DMS53 treated with DMSO at 0.1 percent for 48 hours (cell line): ENCODE measurements at regions not wholly inside any gene's neighbourhood (a gene's known extent, or its start where the extent isn't known, plus 50 kb on each side); places are given as distances from the start of the nearest gene placed in this dataset.

Source experiments
- DNase-seq: peaks from one replicate; lab custom pipeline; 2025; ENCODE audit not compliant: unreplicated experiment; lab: John Stamatoyannopoulos, UW

DNA sequence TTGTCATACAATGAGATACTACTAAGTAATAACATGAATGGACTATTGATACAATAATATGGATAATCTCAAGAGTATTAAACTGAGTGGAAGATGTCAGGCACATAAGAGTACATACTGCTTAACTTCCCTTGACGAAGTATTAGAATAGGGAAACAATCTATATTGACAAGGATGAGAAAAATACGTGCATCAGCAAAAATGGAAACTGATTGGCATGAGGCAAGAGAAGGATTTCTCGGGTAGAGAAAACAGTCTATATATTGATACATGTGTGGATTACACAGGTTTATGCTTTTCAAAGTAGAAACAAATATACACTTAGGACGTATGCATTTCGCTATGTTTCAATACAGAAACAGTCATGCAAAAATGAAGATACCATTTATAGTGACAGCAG lies 57.4 kb downstream of the PRR20E start:
- no peak for DNase-seq

DNA sequence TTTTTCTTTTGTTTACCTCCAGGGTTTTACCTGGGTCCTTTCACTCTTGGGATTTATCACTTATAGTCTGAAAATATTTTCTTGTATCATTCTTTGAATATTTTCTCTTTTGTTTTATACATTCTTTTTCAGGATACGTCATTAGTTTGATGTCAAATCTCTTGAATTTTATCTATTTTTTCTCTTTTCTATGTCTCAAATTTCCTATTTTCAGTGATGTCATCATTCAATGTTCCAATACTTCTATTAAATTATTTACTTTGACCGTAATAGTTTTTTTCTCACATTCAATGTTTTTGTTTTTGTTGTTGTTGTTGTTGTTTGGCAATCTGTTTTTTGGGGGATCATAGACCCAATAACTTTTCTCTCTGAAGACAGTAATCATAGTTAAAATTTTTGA lies 83.5 kb downstream of the PRR20E start:
- no peak for DNase-seq

DNA sequence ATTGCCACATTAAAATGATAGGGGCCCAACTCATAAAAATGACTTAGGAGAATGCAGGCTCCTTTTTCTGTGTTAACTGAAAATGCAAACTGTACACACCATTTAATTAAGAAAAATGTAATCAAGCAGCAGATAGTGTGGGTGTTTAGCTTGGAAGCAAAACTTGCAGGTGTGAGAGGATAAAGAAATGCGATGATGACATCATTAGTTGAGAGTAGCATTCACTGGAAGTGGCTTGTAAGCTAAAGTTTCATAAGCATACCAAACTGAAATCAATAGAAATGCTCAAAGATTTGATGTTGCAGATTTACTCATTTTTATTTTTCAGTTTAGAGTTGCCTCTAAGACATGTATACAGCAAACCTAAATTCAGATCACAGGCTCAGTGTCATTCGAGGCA lies 86.6 kb downstream of the PRR20E start:
- no peak for DNase-seq

DNA sequence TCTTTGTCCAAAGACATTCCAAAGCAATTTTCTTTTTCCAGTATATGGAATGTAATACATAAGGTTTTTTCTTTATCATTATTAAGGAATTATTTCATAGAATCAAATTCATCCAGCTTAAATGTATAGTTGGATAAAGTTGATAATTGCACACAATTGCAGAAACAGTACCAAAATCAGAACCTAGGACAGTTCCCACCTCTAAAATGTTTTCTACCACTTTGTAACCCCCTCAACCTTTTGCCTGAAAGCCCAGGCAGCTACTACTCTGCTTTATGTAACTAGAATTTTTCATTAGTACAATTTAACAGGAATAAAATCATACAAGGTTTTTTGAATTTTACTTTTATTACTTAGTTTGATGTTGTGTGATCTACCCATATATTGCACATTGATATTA lies 98.0 kb downstream of the PRR20E start:
- DNase-seq, result no peak

DNA sequence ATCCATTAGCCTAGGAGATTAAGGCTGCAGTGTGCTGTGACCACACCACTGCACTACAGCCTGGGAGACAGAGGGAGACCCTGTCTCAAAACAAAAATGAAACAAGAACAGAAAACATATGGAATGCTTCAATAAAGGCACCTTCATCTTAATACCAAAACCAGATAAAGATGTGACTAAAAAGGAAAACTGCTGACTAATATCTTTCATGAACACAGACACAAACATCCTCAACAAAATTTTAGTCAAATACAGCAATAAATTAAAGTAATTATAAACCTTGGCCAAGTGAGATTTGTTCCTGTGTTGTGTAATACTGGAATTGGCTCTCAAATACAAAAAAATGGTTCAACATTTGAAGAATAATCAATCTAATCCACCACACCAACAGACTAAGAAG lies 103.5 kb downstream of the PRR20E start:
- DNase-seq, result no peak

DNA sequence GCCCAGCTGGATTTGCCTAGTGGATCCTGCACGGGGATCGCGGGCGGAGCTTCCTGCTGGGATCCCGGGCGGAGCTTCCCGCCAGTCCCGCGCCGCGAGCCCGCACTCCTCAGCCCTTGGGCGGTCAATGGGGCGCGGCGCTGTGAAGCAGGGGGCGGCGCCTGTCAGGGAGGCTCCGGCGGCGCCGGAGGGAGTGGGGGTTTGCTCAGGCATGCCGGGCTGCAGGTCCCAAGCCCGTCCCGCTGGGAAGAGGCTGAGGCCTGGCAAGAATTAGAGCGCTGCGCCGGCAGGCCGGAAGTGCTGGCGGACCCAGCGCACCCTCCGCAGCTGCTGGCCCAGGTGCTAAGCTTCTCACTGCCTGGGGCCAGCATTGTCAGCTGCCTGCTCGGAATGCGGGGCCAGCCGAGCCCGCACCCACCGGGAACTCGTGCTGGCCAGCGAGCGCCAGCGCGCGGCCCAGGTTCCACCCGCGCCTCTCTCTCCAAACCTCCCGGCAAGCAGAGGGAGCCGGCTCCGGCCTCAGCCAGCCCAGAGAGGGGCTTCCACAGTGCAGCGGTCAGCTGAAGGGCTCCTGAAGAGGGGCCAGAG lies 119.6 kb downstream of the PRR20E start:
- no peak for DNase-seq

DNA sequence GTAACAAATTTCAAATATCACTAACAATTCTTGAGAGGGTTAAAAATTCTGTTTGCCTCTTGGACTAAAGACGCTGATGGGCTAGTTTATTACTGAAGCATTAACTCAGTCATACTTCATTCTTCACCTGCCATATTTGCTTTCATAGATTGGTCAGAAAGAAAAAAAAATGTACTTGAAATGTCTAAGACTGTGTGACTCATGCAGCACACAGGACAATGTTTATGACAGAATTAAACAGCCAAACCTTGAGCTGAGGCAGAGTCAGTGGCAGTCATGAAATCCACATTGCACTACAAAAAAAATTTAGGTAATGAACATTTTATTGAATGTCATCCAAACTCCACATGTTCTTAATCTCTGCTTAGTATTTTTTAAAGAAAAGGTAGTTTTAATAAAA lies 135.6 kb downstream of the PRR20E start:
- peak; percentile 1 for DNase-seq

DNA sequence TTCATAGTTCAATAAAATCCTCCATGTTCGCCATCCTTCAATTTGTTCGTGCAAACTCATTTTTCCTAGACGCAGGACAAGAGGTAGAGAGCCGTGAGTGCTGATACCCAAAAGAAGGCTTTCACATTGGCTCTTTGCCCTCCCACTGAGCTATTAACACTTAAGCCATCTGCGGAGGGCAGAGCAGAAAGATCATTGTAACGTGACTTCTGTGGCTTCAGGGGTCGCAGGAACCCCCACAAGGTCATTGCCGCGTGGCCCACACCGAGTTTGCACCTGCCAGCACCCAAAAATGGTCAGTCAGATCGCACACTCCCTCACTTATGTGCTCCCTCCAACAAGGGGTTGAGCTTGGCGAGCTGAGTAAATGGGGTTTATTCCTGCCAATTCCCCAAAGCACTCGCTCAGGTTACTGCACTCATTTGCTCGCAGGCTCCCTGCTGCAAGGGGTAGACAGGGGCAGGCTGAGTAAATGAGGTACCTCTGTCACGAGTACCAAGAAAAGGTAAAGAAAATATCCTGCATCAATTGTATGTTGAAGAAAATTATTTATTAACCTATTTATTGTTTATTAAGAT lies 144.1 kb downstream of the PRR20E start:
- DNase-seq, result no peak

DNA sequence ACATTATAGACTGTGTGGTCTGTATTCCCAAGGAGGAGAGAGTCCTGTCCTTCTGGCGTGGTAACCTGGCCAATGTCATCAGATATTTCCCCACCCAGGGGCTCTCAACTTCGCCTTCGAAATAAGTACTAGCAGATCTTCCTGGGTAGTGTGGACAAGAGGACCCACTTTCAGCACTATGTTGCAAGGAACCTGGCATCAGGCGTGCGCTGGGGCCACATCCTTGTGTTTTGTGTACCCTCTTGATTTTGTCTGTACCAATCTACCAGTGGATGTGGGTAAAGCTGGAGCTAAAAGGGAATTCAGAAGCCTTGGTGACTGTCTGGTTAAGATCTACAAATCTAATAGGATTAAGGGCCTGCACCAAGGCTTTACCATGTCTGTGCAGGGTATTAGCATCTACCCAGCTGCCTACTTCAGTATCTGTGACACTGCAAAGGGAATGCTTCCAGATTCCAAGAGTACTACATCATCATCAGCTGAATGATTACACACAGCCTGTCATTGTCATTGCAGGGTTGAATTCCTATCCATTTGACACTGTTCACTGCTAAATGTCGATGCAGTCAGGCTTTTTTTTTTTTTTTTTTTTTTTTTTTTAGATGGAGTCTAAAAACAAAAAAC lies 148.0 kb downstream of the PRR20E start:
- no peak for DNase-seq

DNA sequence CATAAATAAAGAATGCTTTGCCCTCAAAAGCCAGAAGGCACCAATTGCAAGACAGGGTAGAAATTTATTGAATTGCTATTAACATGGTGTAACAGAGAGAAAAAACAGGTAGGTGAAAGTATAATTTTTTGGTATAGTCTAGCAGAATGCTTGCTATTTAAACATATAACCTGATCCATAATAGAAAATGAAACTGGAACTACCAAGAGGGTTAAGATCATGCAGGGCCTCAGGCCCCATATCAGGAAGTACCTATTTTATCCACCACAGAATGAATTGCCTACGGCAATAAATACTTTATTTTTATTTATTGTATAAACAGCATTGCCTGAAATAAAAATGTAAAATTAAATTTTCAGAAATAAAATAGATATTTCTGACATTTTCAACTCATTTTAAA lies 159.5 kb downstream of the PRR20E start:
- DNase-seq, result no peak

DNA sequence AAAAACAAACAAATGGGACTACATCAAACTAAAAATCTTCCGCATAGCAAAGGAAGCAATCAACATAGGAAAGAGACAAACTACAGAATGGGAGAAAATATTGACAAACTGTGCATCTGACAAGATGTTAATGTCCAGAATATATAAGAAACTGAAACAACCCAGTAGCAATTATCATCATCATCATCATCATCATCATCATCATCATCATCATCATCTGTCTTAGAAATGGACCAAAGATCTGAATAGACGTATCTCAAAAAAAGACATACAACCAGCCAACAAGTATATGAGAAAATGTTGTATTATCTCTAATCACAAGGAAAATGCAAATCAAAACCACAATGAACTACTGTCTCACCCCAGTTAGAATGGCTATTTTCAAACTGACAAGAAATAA lies 173.9 kb downstream of the PRR20E start:
- no peak for DNase-seq

DNA sequence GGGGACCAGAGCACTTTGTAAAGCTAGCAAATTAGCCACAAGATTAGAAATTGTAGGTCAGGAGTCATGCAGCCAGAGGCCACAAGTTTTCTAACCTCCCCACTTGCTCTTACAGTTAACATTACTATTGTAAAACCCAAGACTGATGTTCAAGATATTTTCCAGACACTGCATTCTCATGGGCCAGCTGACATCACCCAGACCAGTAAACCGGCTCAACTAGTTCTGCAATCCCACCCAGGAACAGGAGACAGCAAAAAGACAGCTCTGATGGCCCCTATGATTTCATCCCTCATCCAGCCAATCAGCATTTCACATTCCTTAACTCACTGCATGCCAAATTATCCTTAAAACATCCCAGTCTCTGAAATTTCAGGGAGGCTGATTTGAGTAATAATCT lies 178.5 kb downstream of the PRR20E start:
- DNase-seq, result no peak

DNA sequence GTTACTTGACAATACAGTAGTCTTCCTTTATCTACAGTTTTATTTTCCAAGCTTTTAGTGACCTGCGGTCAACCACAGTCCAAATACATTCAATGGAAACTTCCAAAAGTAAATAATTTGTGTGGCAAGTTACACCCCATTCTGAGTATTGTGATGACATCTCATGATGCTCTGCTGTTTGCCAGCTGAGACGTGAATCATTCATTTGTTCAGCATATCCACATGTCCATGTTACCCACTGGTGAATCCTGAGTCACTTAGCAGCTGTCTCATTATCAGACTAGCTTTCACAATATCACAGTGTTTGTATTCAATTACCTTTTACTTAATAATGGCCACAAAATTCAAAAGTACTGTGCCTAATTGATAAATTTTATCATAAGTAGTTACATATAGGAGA lies 179.8 kb downstream of the PRR20E start:
- no peak for DNase-seq

DNA sequence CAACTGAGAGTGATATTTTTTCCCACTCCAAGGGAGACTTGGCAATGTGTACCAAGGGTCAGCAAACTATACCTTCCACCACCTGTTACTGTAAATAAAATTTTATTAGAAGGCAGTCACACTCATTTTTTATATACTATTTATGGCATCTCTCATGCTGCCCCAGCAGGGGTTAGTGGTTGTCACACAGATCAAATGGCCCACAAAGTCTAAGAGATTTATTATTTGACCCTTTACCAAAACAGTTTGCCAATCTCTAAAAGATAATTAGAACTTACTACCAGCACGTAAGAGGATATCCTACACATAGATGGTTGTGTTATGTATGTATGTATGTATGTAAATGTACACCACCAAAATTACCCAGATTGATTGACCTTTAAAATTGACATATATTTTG lies 185.1 kb downstream of the PRR20E start:
- no peak for DNase-seq

DNA sequence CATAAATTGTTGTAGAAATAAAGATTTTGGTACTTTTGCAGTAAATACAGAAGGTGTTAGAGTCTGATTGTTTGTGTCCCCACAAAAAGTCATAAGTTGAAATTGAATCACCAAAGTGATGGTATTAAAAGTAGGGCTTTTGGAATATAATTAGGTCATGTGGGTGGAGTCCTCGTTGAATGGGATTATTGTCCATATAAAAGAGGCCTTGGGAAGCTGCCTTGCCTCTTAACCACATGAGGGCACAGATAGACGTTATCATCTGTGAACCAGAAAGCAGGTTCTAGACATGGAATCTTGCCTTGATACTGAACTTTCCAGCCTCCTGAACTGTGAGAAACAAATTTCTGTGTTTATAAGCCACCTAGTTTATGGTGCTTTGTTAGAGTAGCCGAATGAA lies 186.8 kb downstream of the PRR20E start:
- no peak for DNase-seq

DNA sequence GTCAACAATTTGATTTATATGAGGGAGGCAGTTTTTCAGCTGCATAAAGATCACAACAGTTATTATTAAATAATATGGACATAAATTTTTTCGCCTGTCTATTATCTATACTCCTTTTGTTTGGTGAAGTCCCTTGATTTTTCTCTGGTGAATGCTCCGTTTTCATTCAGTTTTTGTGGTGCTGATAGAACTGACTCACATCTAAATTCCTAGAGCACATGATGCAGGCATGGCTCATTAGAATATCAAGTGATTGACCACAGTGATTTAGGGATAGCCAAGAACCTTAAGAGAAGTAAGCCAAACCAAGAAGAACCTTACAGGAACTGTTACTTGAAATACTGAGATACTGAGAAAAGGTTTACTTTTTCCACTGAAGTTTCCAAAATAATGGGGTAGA lies 208.9 kb downstream of the PRR20E start:
- DNase-seq, result no peak

DNA sequence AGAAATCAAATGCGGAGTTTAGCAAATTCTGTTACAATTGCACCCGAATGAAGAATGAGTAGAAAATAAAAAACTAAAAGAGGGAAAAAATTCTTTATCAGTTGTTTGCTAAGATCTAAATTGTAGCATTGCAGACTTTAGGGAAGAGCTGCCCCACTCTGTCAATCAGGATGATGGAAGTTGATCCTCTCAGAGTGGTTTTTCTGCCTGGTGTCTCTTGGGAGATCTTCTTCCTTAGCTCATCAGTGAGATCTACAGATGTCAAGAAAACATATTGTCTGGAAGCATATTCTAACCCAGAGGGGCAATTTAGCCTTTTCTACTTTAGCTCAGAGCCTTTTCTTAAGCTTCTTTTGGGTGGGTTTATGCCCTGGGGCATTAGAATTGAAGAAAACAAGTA lies 223.2 kb upstream of the PCDH17 start:
- no peak for DNase-seq

DNA sequence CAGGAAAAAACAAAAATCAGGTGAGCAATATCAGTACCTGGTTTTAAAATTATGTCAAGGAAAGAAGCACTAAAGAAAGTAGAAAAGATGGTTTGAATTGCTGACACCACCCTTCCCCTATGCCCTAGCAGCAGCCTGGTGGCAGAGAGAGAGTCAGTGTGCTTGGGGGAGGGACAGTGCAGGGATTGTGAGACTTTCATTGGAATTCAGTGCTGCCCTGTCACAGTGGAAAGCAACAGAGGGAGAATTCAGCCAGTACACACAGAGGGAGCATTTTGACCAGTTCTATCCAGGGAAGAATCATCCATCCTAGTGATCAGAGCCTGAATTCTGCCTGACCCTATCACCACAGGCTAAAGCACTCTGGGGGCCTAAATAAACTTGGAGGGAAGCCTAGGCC lies 222.4 kb upstream of the PCDH17 start:
- DNase-seq, result no peak

DNA sequence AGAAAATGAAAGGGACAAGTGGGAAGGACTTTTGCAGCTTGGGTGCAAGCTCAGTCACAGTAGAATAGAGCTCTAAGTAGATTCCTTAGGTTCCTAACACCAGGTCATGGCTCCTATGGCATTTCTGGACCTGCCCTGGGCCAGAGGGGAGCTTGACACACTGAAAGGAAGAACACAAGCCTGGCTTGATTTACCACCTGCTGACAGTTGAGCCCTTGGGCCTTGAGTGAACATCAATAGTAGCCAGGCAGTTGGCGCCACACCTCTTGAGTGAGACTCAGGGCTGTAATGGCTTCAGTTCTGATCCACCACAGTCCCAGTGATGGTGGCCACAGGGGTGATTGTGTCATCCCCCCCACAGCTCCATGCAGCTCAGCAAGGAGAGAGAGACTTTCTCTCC lies 221.9 kb upstream of the PCDH17 start:
- DNase-seq, result no peak

DNA sequence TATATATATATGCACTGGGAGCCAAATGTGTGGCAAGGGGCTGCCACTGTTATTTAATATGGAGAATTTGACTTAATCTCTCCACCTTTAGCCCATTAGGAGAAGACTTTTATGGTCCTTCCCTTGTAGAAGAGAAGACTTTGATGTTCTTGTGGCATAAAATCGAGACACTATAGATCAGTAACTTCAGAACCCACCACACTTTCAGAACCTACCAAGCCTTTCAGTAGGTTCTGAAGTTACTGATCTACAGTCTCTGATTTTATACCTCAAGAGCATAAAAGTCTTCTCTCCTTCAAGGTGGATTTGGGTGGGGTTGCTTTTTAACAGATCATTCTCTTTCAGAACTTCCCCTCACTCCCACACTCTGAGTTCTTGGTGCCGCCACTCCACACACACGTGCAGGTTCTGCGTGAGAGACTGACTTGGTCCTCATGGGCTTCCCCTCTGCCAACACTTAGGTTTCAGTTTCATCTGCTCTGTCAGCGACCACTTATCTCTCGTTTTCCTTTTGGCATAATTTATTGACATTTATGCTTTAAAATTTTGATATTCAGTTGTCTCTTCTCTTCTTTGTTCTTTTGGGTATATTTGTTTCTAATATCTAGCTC lies 213.4 kb upstream of the PCDH17 start:
- no peak for DNase-seq

DNA sequence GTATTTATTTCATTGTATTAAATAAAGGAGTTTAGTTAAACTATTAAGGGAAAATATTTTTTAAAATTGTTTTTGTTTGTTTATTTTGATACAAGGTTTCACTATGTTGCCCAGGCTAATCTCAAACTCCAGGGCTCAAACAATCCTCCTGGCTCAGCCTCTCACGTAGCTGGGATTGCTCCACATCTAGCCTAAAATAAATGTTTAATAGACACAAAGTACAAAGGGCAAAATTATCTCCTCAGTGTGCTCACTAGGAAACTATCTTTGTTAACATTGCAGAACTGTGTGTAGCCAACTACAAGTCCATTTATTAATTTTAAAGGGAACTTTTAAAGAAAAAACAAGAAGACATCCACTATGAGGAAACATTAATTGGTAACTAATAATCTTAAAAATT lies 207.2 kb upstream of the PCDH17 start:
- no peak for DNase-seq

DNA sequence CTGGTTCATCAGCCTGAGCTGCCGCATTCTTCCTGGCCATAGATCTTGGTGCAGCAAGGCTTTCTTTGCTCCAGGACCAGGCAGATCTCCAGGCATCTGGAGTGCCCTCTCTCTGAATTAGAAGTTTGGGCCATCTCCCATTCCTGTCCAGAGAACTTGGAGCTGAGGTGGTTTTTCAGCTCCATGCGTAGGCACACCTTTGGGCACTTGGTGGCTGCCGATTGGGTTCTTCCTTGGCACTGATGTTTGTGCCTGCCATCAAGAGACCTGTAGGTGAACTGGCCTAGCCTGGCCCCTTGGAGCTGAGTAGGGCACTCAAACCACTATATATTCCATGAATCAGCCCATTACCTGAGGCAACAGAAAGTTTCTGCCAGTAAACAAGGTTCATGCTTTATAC lies 206.0 kb upstream of the PCDH17 start:
- DNase-seq, result no peak

DNA sequence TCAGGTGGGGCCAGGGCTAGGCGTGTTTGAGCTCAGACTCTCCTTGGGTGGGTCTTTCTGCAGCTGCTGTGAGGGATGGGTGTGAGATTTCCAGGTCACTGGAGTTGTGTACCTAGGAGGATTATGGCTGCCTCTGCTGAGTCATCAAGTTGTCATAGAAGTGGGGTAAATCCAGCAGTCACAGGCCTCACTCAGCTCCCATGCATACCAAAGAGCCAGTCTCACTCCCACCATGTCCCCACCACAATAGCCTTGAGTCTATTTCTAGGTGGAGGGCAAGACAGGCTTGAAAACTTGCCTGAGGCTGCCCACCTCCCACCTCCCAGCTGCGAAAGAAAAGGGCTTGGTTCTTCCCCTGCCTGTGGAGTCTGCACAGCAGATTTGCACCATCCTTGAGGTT lies 194.0 kb upstream of the PCDH17 start:
- DNase-seq, result no peak
